Endothelial cell (in vitro differentiated cells): ENCODE measurements at regions not wholly inside any gene's neighbourhood (a gene's known extent, or its start where the extent isn't known, plus 50 kb on each side); places are given as distances from the start of the nearest gene placed in this dataset.

Source experiments
- DNase-seq: peaks from one replicate; pipeline ENCODE4 v3.0.0; 2021; ENCODE audit warnings: low spot score
- H3K27ac Mint-ChIP-seq: one replicate; pipeline ENCODE4 v1.8.0; 2021; ENCODE audit warnings: mixed read lengths, inconsistent platforms; ENCODE audit not compliant: unreplicated experiment
- H3K27me3 Mint-ChIP-seq: one replicate; pipeline ENCODE4 v1.8.0; 2021; ENCODE audit warnings: mild to moderate bottlenecking, moderate library complexity, mixed read lengths, inconsistent platforms; ENCODE audit not compliant: unreplicated experiment
- H3K36me3 Mint-ChIP-seq: one replicate; pipeline ENCODE4 v1.8.0; 2021; ENCODE audit warnings: mild to moderate bottlenecking, low read depth, mixed read lengths, inconsistent platforms; ENCODE audit not compliant: unreplicated experiment
- H3K4me1 Mint-ChIP-seq: one replicate; pipeline ENCODE4 v1.8.0; 2021; ENCODE audit warnings: mild to moderate bottlenecking, mixed read lengths, inconsistent platforms; ENCODE audit not compliant: unreplicated experiment
- H3K4me3 Mint-ChIP-seq: one replicate; pipeline ENCODE4 v1.8.0; 2021; ENCODE audit warnings: mild to moderate bottlenecking, mixed read lengths, inconsistent platforms; ENCODE audit not compliant: unreplicated experiment
- H3K9me3 Mint-ChIP-seq: one replicate; pipeline ENCODE4 v1.8.0; 2021; ENCODE audit warnings: mixed read lengths, inconsistent platforms; ENCODE audit not compliant: unreplicated experiment
- TF ChIP-seq, protein P1 (sequence below): fragments of 200-600 bp; sonication (generic); IDR thresholded peaks from one replicate; pipeline ENCODE4 v1.5.0; 2021; ENCODE audit warnings: antibody characterized with exemption; ENCODE audit not compliant: unreplicated experiment

- H3K9me3 Mint-ChIP-seq = no peaks in the 10 kb centered on the region
- H3K36me3 Mint-ChIP-seq = no peaks in the 10 kb centered on the region
- H3K27me3 Mint-ChIP-seq = no peaks in the 10 kb centered on the region
- H3K4me3 Mint-ChIP-seq = no peak overlapping the region
- TF ChIP-seq, protein P1, sequence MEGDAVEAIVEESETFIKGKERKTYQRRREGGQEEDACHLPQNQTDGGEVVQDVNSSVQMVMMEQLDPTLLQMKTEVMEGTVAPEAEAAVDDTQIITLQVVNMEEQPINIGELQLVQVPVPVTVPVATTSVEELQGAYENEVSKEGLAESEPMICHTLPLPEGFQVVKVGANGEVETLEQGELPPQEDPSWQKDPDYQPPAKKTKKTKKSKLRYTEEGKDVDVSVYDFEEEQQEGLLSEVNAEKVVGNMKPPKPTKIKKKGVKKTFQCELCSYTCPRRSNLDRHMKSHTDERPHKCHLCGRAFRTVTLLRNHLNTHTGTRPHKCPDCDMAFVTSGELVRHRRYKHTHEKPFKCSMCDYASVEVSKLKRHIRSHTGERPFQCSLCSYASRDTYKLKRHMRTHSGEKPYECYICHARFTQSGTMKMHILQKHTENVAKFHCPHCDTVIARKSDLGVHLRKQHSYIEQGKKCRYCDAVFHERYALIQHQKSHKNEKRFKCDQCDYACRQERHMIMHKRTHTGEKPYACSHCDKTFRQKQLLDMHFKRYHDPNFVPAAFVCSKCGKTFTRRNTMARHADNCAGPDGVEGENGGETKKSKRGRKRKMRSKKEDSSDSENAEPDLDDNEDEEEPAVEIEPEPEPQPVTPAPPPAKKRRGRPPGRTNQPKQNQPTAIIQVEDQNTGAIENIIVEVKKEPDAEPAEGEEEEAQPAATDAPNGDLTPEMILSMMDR = no peak
- peaks cover 7% of the 10 kb centered on the region for H3K4me1 Mint-ChIP-seq
- H3K27ac Mint-ChIP-seq = no peak overlapping the region
- no peak for DNase-seq
Observed at GRCh38 chr2:16777123-16777870, 111.7 kb upstream of the CYRIA start.

GRCh38 chr2:16775899-16776231 lies 110.2 kb upstream of the CYRIA start:
- TF ChIP-seq, protein P1 = no peak
- no peak overlapping the region for H3K4me3 Mint-ChIP-seq
- H3K27ac Mint-ChIP-seq = no peak overlapping the region
- H3K4me1 Mint-ChIP-seq = peaks cover 7% of the 10 kb centered on the region
- no peaks in the 10 kb centered on the region for H3K9me3 Mint-ChIP-seq
- no peaks in the 10 kb centered on the region for H3K36me3 Mint-ChIP-seq
- DNase-seq = no peak
- no peaks in the 10 kb centered on the region for H3K27me3 Mint-ChIP-seq

DNA sequence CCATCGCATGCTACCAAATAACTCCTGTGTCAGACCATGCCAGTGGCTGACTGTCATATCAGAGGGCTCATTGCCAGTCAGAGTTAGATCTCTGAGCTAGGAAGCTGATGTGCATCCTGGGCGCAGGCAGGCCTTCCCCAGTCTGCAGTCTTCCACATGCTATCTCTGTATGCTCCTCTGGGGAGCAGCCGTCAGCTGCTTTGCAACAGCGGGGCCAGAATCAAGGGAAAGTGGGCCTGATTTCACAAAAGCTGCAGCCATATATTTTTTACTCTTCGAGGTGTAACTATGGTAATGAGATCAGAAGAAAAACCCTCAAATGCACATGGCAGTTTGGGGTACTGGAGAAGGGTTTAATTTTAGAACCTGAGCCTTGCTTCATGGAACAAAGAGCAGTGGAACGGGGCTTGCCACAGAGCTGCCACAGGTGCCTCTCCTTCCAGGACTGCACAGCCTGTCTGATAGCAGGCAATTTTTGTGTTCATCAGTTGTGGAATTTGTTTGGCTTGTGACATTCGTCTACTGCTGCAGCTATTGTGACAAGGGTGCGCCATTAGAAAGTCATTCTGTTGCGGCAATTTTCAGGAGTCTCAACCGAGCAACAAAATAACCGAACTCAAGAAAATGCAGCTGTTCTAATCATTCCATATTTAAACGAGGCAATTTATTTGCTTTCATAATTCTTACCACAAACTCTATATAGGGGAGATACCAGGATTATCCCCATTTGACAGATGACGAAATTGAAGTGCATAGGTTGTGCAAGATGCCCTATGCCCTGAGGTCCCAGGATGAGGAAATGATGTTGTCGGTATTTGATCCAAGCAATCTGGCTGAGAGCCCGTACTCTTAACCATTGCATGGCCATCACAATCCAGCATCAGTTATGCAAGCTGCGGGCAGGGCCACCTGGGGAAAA lies 109.6 kb upstream of the CYRIA start:
- H3K36me3 Mint-ChIP-seq = no peaks in the 10 kb centered on the region
- no peak overlapping the region for H3K27ac Mint-ChIP-seq
- H3K4me1 Mint-ChIP-seq = peaks cover 7% of the 10 kb centered on the region
- no peaks in the 10 kb centered on the region for H3K9me3 Mint-ChIP-seq
- H3K4me3 Mint-ChIP-seq = no peak overlapping the region
- peak; percentile 41 for DNase-seq
- TF ChIP-seq, protein P1 = no peak
- H3K27me3 Mint-ChIP-seq = no peaks in the 10 kb centered on the region

DNA sequence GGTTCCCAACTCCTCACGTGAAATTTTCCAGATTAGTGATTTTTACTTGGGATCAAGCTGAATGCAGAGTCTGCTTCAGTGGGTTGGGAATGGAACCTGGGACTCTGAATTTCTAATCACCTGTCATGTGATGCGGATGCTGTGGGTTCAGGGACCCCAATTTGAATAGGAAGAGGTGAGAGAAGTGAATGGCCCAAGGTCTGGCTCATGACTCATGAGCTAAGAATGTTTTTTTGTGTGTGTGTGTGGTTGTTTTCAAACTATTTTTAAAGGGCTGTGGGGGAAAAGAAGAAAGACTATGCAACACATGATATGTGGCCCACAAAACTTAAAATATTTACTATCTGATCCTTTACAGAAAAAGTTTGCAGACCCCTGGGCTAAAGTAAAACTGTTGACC lies 108.5 kb upstream of the CYRIA start:
- no peak overlapping the region for H3K4me3 Mint-ChIP-seq
- no peak overlapping the region for H3K27ac Mint-ChIP-seq
- TF ChIP-seq, protein P1 = no peak
- no peak for DNase-seq
- no peaks in the 10 kb centered on the region for H3K36me3 Mint-ChIP-seq
- H3K4me1 Mint-ChIP-seq = peaks cover 7% of the 10 kb centered on the region
- no peaks in the 10 kb centered on the region for H3K9me3 Mint-ChIP-seq
- H3K27me3 Mint-ChIP-seq = no peaks in the 10 kb centered on the region
